ENCODE measurements at regions not wholly inside any gene's neighbourhood (a gene's known extent, or its start where the extent isn't known, plus 50 kb on each side); places are given as distances from the start of the nearest gene placed in this dataset.

GRCh38 chr1:115475252-115475651, 137.2 kb upstream of the NGF start:
- no peak for TF ChIP-seq CTCF (IDR thresholded peaks at IDR 0.05)
- no peak for TF ChIP-seq POLR2A (IDR thresholded peaks at IDR 0.05)
- TF ChIP-seq POLR2AphosphoS5 (IDR thresholded peaks at IDR 0.05) = no peak
- TF ChIP-seq EP300 (IDR thresholded peaks at IDR 0.05) = no peak
